HG02840 (cell line): ENCODE measurements at regions not wholly inside any gene's neighbourhood (a gene's known extent, or its start where the extent isn't known, plus 50 kb on each side); places are given as distances from the start of the nearest gene placed in this dataset.
"Not testable (repeated sequence)": the region's sequence is repeated elsewhere in the genome, so short reads cannot be mapped to it uniquely, and the experiment has no call there.

Source experiments
- ATAC-seq: cut with Tn5 transposase; IDR thresholded peaks from one replicate; pipeline ENCODE4 v1.9.1; 2021; ENCODE audit warnings: mild to moderate bottlenecking, moderate library complexity, moderate number of reproducible peaks; ENCODE audit not compliant: unreplicated experiment, low FRiP score

GRCh38 chr5:123949043-123949804 is 437.2 kb downstream of the CSNK1G3 start:
- no peak for ATAC-seq

DNA sequence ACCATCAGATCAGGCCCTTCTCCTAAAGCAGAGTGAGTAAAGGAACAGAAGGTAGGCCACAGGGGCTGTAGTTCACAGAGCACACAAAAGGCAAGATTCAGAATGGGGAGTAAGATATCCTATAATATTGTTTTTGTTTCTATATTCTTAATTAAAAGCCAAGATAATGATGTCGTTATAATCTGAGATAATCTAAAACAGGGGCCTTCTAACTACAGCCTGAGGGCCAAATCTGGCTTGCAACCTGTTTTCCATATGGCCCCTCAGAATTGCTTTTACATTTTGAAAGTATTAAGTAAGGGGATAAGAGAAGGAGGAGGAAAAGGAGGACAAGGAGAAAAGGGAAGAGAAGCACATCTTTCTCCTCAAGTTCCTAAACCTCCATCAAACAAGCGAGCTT is 435.8 kb downstream of the CSNK1G3 start:
- no peak for ATAC-seq

DNA sequence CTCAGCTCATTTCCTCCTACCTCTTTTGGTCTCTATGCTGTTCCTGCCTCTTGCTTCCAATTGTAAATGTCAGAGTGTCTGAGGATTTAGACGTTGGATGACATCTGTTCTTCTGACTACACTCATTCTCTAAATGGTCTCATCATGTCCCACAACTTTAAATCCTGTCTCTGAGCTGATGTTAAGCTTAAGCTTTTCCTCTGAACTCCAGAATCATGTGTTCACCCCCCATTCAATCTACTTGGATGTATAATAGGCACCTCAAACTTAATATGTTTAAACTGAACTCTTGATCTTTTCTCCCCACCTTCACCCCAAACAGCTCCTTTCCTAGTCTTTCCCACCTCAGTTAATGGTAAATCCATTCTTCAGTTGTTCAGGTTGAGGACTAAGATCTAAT is 433.6 kb downstream of the CSNK1G3 start:
- no peak for ATAC-seq

GRCh38 chr5:123943151-123943550 is 431.2 kb downstream of the CSNK1G3 start:
- no peak for ATAC-seq

DNA sequence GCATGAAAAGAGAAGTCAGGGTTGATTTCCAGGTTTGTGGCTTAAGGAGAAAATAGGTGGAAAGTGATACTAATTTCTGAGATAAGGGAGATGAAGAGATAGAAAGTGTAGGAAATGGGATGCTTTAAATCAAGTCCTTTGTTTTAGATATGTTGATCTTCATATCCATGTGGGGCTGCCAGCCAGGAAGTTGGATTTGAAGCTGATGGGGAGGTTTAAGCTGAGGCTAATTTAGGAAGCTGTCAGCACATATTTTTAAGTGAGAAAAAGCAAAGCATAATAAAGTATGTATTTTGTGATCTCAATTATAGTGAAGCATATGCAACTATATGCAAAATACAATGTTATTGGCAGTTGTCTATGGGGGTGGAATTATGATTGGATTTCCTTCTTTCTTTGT is 428.4 kb downstream of the CSNK1G3 start:
- no peak for ATAC-seq

- ATAC-seq = no peak
Measured at GRCh38 chr5:123937230-123937629, 425.3 kb downstream of the CSNK1G3 start.

DNA sequence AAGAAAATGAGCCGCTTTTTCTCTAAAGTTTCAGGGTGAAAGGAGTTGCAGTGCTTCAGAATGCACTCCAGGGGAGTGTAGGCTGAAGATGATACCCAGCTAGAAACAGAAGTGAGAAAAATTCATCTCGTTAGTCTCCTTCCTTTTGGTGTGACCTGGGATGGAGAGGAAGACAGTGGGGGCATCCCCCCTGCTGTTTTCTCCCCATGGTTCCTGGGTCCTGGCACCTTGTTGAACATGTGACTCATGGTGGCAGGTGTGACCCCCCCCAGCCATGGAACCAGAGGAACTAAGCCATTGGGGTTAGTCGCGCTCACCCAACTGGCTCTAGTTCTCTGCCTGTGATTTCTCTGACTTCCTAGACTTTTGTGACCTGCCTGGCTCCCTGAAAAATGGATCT is 424.6 kb downstream of the CSNK1G3 start:
- ATAC-seq = no peak

DNA sequence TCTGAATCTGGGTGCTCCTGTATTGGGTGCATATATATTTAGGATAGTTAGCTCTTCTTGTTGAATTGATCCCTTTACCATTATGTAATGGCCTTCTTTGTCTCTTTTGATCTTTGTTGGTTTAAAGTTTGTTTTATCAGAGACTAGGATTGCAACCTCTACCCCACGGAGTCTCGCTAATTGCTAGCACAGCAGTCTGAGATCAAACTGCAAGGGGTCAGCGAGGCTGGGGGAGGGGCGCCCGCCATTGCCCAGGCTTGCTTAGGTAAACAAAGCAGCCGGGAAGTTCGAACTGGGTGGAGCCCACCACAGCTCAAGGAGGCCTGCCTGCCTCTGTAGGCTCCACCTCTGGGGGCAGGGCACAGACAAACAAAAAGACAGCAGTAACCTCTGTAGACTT is 421.8 kb downstream of the CSNK1G3 start:
- ATAC-seq = not testable (repeated sequence)

DNA sequence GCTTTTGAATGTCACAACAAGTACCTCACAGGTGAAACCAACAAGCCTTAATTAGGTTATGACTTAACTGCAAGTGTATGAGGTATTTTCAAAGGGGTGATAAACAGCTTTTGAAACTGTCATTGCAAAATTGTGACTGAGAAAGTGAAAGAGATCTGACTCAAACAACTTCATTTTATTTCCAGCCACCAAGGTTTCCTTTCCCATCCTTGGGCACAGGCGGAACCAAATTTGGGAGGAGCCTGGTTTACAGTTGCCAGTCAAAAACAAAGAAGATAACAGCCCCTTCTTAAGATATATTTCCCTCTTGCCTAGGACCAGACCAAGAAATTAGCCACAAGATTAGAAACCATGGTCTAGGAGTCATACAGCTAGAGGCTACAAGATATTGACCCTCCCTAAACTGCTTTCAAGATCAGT is 417.1 kb downstream of the CSNK1G3 start:
- no peak for ATAC-seq

GRCh38 chr5:123928401-123928800 is 416.4 kb downstream of the CSNK1G3 start:
- ATAC-seq = no peak

DNA sequence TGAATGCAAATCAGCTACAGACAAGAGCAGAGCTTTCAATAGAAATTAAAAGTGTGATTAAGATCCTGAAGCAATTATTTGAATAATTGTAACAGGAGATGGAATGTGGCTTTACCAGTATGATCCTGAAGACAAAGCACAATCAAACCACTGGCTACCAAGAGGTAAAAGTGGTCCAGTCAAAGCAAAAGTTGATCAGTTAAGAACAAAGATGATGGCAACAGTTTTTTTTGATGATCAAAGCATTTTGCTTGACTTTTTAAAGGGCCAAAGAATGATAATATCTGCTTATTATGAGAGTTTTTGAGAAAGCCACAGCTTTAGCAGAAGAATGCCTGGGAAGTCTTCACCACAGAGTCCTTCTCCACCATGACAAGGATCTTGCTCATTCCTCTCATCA is 409.2 kb downstream of the CSNK1G3 start:
- ATAC-seq = no peak

DNA sequence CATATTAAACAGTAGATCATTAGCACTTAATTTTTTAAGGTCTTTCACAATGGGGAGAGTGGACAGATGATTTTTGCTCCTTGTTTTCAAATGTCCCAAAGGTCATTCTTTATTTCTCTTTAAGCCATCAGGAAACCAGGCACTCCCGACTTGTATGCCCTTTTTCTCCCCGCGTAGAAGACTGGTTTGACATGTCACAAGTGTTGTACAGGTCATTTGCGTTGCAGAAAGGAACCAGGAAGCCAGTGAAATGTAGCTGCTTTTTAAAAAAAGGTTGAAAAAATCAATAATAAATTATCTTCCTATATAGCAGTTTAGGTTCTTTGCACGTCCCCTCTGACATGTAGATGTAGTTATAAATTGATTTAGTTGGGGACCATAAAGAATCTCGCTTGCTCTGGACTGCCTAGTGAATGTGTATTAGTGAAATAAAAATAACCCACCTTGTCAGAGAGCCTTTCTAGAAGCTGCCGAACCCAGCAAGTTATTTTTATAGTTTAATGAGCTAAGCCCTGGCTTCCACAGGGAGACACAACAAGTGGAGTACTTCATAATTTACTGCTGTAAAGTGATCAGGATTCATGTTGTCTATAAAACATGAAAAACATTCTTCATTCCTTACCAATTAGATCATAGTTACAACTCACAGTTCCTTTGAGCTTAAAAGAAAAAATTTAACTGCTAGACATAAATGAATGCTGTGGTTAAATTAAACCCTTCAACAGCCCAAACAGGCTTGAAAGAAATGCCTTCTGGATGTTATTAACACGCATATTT is 404.6 kb downstream of the CSNK1G3 start:
- no peak for ATAC-seq

DNA sequence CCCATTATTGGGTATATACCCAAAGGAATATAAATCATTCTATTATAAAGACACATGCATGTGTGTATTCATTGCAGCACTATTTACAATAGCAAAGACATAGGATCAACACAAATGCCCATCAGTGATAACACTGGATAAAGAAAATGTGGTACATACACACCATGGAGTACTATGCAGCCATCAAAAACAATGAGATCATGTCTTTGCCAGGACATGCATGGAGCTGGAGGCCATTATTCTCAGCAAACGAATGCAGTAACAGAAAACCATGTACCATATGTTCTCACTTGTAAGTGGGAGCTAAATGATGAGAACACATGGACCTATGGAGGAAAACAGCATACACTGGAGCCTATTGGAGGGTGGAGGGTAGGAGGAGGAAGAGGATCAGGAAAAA is 402.4 kb downstream of the CSNK1G3 start:
- no peak for ATAC-seq

GRCh38 chr5:123907349-123907748 is 395.4 kb downstream of the CSNK1G3 start:
- ATAC-seq = no peak

- no peak for ATAC-seq
Measured at GRCh38 chr5:123906698-123907295, 394.8 kb downstream of the CSNK1G3 start.

DNA sequence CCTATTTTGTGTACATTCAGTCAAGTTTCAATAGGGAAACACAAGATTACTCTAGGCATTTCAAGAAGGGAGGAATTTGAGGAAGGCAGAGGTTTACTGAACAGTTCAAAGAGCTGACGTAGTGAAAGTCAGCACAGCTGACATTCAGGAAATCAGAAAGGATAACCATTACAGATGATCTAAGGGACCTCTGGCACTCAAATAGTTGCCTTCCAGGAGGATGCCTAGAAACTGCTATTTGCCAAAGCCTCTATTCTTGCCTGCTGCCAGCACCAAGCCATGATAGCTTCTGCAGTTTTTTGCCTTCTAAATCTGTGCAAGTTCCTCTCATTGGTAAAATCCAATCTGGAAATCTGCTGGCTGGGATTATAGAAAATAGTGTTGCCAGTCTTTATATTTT is 373.1 kb downstream of the CSNK1G3 start:
- ATAC-seq = no peak

- no peak for ATAC-seq
Measured at GRCh38 chr5:123882965-123883345, 371.0 kb downstream of the CSNK1G3 start.

- no peak for ATAC-seq
Measured at GRCh38 chr5:123882319-123882964, 370.5 kb downstream of the CSNK1G3 start.

DNA sequence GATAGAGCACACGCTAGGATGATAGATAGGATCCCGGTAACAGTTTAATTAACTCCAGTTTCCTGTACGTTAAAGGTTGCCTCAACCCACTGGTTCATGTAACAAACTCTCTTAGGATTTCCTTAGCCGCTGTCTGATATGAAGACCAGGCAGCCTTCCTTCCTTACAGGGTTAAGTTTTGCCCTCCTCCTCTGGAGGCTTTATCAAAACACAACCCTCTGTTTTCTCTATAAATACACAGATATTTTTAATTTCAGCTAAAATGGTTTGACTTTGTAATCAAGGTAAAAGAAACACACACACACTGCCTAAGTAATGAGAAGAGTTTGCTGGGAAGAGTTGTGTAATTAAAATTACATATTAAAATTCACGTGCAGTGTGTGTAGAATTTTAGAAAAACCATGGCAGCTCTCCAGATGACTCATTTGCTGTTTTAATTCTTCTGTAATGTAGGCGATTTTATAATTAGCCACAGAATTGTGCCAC is 369.8 kb downstream of the CSNK1G3 start:
- no peak for ATAC-seq

DNA sequence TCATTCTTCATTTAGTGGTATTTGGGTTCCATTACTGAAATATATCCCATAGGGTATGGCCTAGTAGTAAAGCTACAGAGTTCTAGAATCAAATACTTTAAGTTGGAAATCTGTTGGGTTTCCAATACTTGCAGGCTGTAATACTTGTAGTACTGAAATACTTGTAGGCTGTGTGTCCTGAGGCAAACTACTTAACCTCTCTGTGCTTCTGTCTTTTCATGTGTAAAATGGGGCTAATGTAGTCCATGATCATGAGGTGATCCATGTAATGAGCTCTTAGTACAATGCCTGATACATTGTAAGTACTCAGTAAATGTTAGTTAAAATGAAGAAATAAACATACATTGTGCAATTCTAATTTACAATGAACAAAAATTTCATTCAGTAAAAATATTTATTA is 368.9 kb downstream of the CSNK1G3 start:
- ATAC-seq = no peak

GRCh38 chr5:123879071-123879470 is 367.1 kb downstream of the CSNK1G3 start:
- ATAC-seq = no peak
